Breast epithelium (tissue), 4 donors: ENCODE measurements at regions not wholly inside any gene's neighbourhood (a gene's known extent, or its start where the extent isn't known, plus 50 kb on each side); places are given as distances from the start of the nearest gene placed in this dataset.

Experiments
- DNase-seq, 2 donors: peaks; one replicate each; pipeline ENCODE4 v3.0.0-alpha.2; 2019; ENCODE audit warnings: low spot score in 2 of 2
- H3K27ac ChIP-seq, 2 donors: fragments of 200-600 bp; sonication (generic) in 1 of 2; one replicate each; pipeline ENCODE4 v1.5.1; 2016 to 2019; ENCODE audit warnings: mild to moderate bottlenecking in 1 of 2
- H3K27me3 ChIP-seq, 2 donors: fragments of 200-600 bp; sonication (generic) in 1 of 2; one replicate each; pipeline versions ENCODE4 v1.5.1 to v1.6.0; 2017 to 2019; ENCODE audit warnings: control low read depth in 1 of 2, mild to moderate bottlenecking in 1 of 2
- H3K36me3 ChIP-seq: fragments of 200-600 bp; one replicate; pipeline ENCODE4 v1.5.1; 2019
- H3K4me1 ChIP-seq, 2 donors: fragments of 200-600 bp; sonication (generic); one replicate each; pipeline ENCODE4 v1.5.1; 2016 to 2019; ENCODE audit warnings: control low read depth in 1 of 2
- H3K4me3 ChIP-seq, 3 donors: fragments of 200-600 bp; sonication (generic); 1 replicate in 2 of 3; 2 replicates in 1 of 3; pipeline ENCODE4 v1.5.1; 2016 to 2019; ENCODE audit warnings: mild to moderate bottlenecking in 3 of 3, moderate library complexity in 2 of 3
- H3K9me3 ChIP-seq, 2 donors: fragments of 200-600 bp; sonication (generic) in 1 of 2; one replicate each; pipeline ENCODE4 v1.5.1; 2016 to 2019; ENCODE audit warnings: control low read depth in 1 of 2
- CTCF ChIP-seq, 3 donors: fragments of 450-650 bp; IDR thresholded peaks; one replicate each; pipeline ENCODE4 v1.5.1; 2016 to 2017; ENCODE audit warnings: antibody characterized with exemption in 3 of 3, mild to moderate bottlenecking in 3 of 3, moderate library complexity in 3 of 3
- POLR2A ChIP-seq: fragments of 450-650 bp; IDR thresholded peaks from one replicate; pipeline ENCODE4 v1.6.1; 2016; ENCODE audit warnings: antibody characterized with exemption, mild to moderate bottlenecking, moderate library complexity
- POLR2AphosphoS5 ChIP-seq, 3 donors: sonication (generic); formaldehyde crosslinking; IDR thresholded peaks; one replicate each; pipeline ENCODE4 v1.6.1; 2017; ENCODE audit warnings: antibody characterized with exemption in 3 of 3
- intact Hi-C: fragments of 100-400 bp; cut with DNase I; formaldehyde crosslinking; loops from one replicate; pipeline ENCODE4 v1.15.1; 2023; ENCODE audit warnings: low total_unique reads

DNA sequence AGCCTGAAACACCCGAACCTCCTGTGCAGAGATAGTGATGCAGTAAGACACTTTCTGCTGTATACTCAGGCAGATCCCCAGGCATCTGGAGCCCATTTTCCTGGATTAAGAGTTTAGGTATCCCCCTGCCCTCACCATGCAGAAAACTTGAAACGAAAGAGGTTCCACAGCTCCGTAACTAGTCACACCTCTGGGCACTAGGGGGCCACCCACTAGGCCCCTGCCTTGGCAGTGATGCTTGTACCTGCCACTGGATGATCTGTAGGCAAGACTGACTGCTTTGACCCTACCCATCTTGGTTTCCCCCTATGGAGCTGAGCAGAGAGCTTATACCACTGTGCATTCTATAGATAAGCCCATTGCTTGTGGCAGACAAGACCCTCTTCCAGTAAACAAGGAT is 940.6 kb downstream of the PCDH19 start:
- no peak for DNase-seq
- peaks cover 0 to 21% of the 10 kb centered on the region in 2 donors for H3K27me3 ChIP-seq
- no peaks in the 10 kb centered on the region for H3K4me1 ChIP-seq
- H3K36me3 ChIP-seq: no peaks in the 10 kb centered on the region
- peaks cover 0 to 9% of the 10 kb centered on the region in 2 donors for H3K9me3 ChIP-seq
- intact Hi-C loops: no loop called here
- no peak overlapping the region for H3K27ac ChIP-seq
- H3K4me3 ChIP-seq: no peak overlapping the region
- TF ChIP-seq CTCF (IDR thresholded peaks at IDR 0.05): no peak
- no peak for TF ChIP-seq POLR2AphosphoS5 (IDR thresholded peaks at IDR 0.05)
- TF ChIP-seq POLR2A: no peak

DNA sequence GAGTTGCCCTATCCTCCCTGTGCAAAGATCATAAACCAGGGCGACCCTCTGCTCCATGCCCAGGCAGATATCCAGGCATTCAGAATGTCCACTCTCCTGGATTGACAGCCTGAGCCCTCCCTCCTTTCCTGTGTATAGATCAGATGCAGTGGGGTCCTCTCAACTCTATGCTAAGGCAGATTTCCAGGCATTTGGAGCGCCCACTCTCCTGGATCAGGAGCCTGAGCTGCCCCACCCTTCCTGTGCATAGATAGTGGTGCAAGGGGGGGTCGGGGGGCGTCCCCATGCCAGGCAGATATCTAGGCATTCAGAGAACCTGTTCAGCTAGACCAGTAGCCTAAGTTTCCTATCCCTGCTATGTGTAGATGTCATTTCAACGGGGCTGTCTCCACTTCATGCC is 941.1 kb downstream of the PCDH19 start:
- intact Hi-C loops: no loop called here

GRCh38 chrX:99461223-99461622 is 948.9 kb downstream of the PCDH19 start:
- Histone ChIP-seq H3K27me3 (peaks cover 0 to 7% of the 10 kb centered on the region in 2 donors), H3K36me3 (no peaks in the 10 kb centered on the region), H3K4me1 (no peaks in the 10 kb centered on the region), H3K27ac (no peak overlapping the region), H3K9me3 (no peaks in the 10 kb centered on the region), H3K4me3 (no peak overlapping the region)
- intact Hi-C loops: no loop called here
- no peak for DNase-seq
- no peak for TF ChIP-seq POLR2AphosphoS5 (IDR thresholded peaks at IDR 0.05)
- no peak for TF ChIP-seq CTCF (IDR thresholded peaks at IDR 0.05)
- TF ChIP-seq POLR2A: no peak

More for the DNA sequence above, 941.1 kb downstream of the PCDH19 start:
- Histone ChIP-seq H3K27me3 (peaks cover 0 to 21% of the 10 kb centered on the region in 2 donors), H3K36me3 (no peaks in the 10 kb centered on the region), H3K4me3 (no peak overlapping the region), H3K4me1 (no peaks in the 10 kb centered on the region), H3K27ac (no peak overlapping the region), H3K9me3 (peaks cover 0 to 4% of the 10 kb centered on the region in 2 donors)
- DNase-seq: no peak
- TF ChIP-seq POLR2AphosphoS5 (IDR thresholded peaks at IDR 0.05) (no peak), CTCF (IDR thresholded peaks at IDR 0.05) (no peak)

- Histone ChIP-seq H3K4me3 (no peak overlapping the region), H3K36me3 (no peaks in the 10 kb centered on the region), H3K27me3 (peaks cover 0 to 12% of the 10 kb centered on the region in 2 donors), H3K9me3 (no peaks in the 10 kb centered on the region), H3K4me1 (no peaks in the 10 kb centered on the region), H3K27ac (no peak overlapping the region)
- TF ChIP-seq CTCF (IDR thresholded peaks at IDR 0.05) (no peak), POLR2A (no peak), POLR2AphosphoS5 (IDR thresholded peaks at IDR 0.05) (no peak)
- intact Hi-C loops: no loop called here
- no peak for DNase-seq
Measured at GRCh38 chrX:99445336-99445735, 964.7 kb downstream of the PCDH19 start.

DNA sequence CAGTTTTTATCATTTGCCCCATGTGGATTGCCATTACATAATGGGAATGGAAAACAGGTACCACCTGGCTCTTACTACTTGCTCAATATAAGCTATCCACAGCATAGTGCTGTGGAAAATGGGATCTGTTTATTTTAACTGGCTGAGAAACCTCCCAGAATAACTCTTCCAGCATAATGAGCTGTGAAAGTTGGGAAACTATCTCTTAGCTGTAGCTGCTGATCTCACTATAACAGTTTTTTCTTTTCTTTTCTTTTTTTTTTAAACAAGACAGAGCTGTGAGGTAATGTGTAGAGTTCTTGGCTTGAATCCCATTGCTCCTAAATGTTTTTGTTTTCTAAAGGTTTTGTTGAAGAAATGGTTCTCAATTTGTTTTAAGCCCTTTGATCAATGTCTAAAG is 988.3 kb downstream of the PCDH19 start:
- no peak overlapping the region for H3K27ac ChIP-seq
- no peak for TF ChIP-seq POLR2A
- no peak for TF ChIP-seq POLR2AphosphoS5 (IDR thresholded peaks at IDR 0.05)
- no peak for TF ChIP-seq CTCF (IDR thresholded peaks at IDR 0.05)
- intact Hi-C loops: no loop called here
- H3K4me1 ChIP-seq: no peaks in the 10 kb centered on the region
- H3K27me3 ChIP-seq: peaks cover 0 to 26% of the 10 kb centered on the region in 2 donors
- no peak for DNase-seq
- H3K36me3 ChIP-seq: no peaks in the 10 kb centered on the region
- H3K9me3 ChIP-seq: peaks cover 0 to 21% of the 10 kb centered on the region in 2 donors
- no peak overlapping the region for H3K4me3 ChIP-seq
